Cardiac septum (tissue), 1 donor: ENCODE measurements at regions not wholly inside any gene's neighbourhood (a gene's known extent, or its start where the extent isn't known, plus 50 kb on each side); places are given as distances from the start of the nearest gene placed in this dataset.
"Not testable (repeated sequence)": the region's sequence is repeated elsewhere in the genome, so short reads cannot be mapped to it uniquely, and the experiment has no call there.

Experiments
- DNase-seq: peaks from one replicate; pipeline ENCODE4 v3.0.0-alpha.2; 2020; ENCODE audit warnings: low spot score
- intact Hi-C: fragments of 100-400 bp; cut with DNase I; formaldehyde crosslinking; loops from one replicate; pipeline ENCODE4 v1.14.0; 2022
- donor health status: DM: no; HTN: no; CAD: no.

- no peak for DNase-seq
- intact Hi-C loops, result no loop called here
These were observed 139.2 kb upstream of the ROPN1 start for GRCh38 chr3:124131158-124131557.

- intact Hi-C loops, result no loop called here
- DNase-seq, result no peak
These were observed 139.7 kb upstream of the ROPN1 start for GRCh38 chr3:124131580-124131979.

GRCh38 chr3:124132813-124133212 is 140.9 kb upstream of the ROPN1 start:
- DNase-seq, result no peak
- intact Hi-C loops, result no loop called here

- DNase-seq, result no peak
- intact Hi-C loops, result no loop called here
These were observed 141.5 kb upstream of the ROPN1 start for GRCh38 chr3:124133366-124133940.

GRCh38 chr3:124137216-124137615 is 145.3 kb upstream of the ROPN1 start:
- intact Hi-C loops, result no loop called here
- DNase-seq, result no peak

- intact Hi-C loops, result no loop called here
- DNase-seq, result no peak
These were observed 146.2 kb upstream of the ROPN1 start for GRCh38 chr3:124138148-124138547.

GRCh38 chr3:124140746-124141145 is 148.8 kb upstream of the ROPN1 start:
- intact Hi-C loops, result no loop called here
- no peak for DNase-seq

- intact Hi-C loops, result no loop called here
- no peak for DNase-seq
These were observed 150.6 kb upstream of the ROPN1 start for GRCh38 chr3:124142389-124142970.

- intact Hi-C loops, result no loop called here
- DNase-seq, result no peak
These were observed 151.1 kb upstream of the ROPN1 start for GRCh38 chr3:124143047-124143446.

- intact Hi-C loops, result no loop called here
- no peak for DNase-seq
These were observed 152.3 kb upstream of the ROPN1 start for GRCh38 chr3:124144035-124144814.

GRCh38 chr3:124147429-124147828 is 155.5 kb upstream of the ROPN1 start:
- no peak for DNase-seq
- intact Hi-C loops, result no loop called here

- DNase-seq, result no peak
- intact Hi-C loops, result no loop called here
These were observed 156.0 kb upstream of the ROPN1 start for GRCh38 chr3:124147946-124148345.

- intact Hi-C loops, result no loop called here
- DNase-seq, result no peak
These were observed 157.2 kb upstream of the ROPN1 start for GRCh38 chr3:124149081-124149480.

GRCh38 chr3:124149771-124150170 is 157.8 kb upstream of the ROPN1 start:
- intact Hi-C loops, result no loop called here
- no peak for DNase-seq

GRCh38 chr3:124152891-124153290 is 161.0 kb upstream of the ROPN1 start:
- DNase-seq, intact Hi-C loops: not testable (repeated sequence)

- no peak for DNase-seq
- intact Hi-C loops, result no loop called here
These were observed 165.2 kb upstream of the ROPN1 start for GRCh38 chr3:124156866-124157712.

- intact Hi-C loops, result no loop called here
- DNase-seq, result no peak
These were observed 165.8 kb upstream of the ROPN1 start for GRCh38 chr3:124157748-124158147.

GRCh38 chr3:124158168-124158881 is 166.4 kb upstream of the ROPN1 start:
- DNase-seq, result no peak
- intact Hi-C loops, result no loop called here

GRCh38 chr3:124161448-124161847 is 169.5 kb upstream of the ROPN1 start:
- no peak for DNase-seq
- intact Hi-C loops, result no loop called here

- intact Hi-C loops, result no loop called here
These were observed 171.8 kb upstream of the ROPN1 start for GRCh38 chr3:124163689-124164088.

More at GRCh38 chr3:124163689-124164088, 171.8 kb upstream of the ROPN1 start:
- no peak for DNase-seq
